BLaER1 treated with 17β-estradiol and CSF1 and Interleukin-3, amounts not matched to agents 10 nM and 100 nM (cell line): ENCODE measurements at regions not wholly inside any gene's neighbourhood (a gene's known extent, or its start where the extent isn't known, plus 50 kb on each side); places are given as distances from the start of the nearest gene placed in this dataset.
A peak's percentile ranks its signal among the peaks of the same experiment; 100 is the strongest.
"Not testable (repeated sequence)": the region's sequence is repeated elsewhere in the genome, so short reads cannot be mapped to it uniquely, and the experiment has no call there.

Experiments
- H3K27ac ChIP-seq, 11 experiments: shearing (Covaris generic); formaldehyde crosslinking; 2 replicates each; pipeline ENCODE4 v1.8.1; 2022
- H3K27me3 ChIP-seq, 11 experiments: shearing (Covaris generic); formaldehyde crosslinking; 2 replicates each; pipeline ENCODE4 v1.8.1; 2022
- H3K36me3 ChIP-seq, 11 experiments: shearing (Covaris generic); formaldehyde crosslinking; 2 replicates each; pipeline ENCODE4 v1.8.1; 2022
- H3K4me1 ChIP-seq, 10 experiments: shearing (Covaris generic); formaldehyde crosslinking; 2 replicates each; pipeline ENCODE4 v1.8.1; 2022
- H3K4me2 ChIP-seq, 11 experiments: shearing (Covaris generic); formaldehyde crosslinking; 2 replicates each; pipeline ENCODE4 v1.8.1; 2022
- H3K4me3 ChIP-seq, 10 experiments: shearing (Covaris generic); formaldehyde crosslinking; 2 replicates each; pipeline ENCODE4 v1.8.1; 2022
- H3K9ac ChIP-seq, 11 experiments: shearing (Covaris generic); formaldehyde crosslinking; 2 replicates each; pipeline ENCODE4 v1.8.1; 2022
- H3K9me3 ChIP-seq, 11 experiments: shearing (Covaris generic); formaldehyde crosslinking; replicated peaks in 1 of 11; 2 replicates each; pipeline ENCODE4 v1.8.1; 2022
- H4K20me1 ChIP-seq, 11 experiments: shearing (Covaris generic); formaldehyde crosslinking; 2 replicates each; pipeline ENCODE4 v1.8.1; 2022
- Cebpa-rat ChIP-seq, 11 experiments: shearing (Covaris generic); IDR thresholded peaks; 2 replicates each; pipeline ENCODE4 v1.8.1; 2022

GRCh38 chr6:11304946-11305345 is 72.5 kb upstream of the NEDD9 start:
- Histone ChIP-seq H3K36me3 (peaks cover 0 to 39% (median 8%) of the 10 kb centered on the region in 11 experiments; a peak in 13 of 22 replicates), H3K4me2 (no peak overlapping the region), H4K20me1 (no peaks in the 10 kb centered on the region), H3K9ac (no peak overlapping the region), H3K9me3 (peaks cover 0 to 25% (median 8%) of the 10 kb centered on the region in 11 experiments; a peak in 10 of 22 replicates), H3K4me1 (peaks cover 1 to 30% (median 2%) of the 10 kb centered on the region in 10 experiments; a peak in 18 of 20 replicates), H3K27ac (no peak overlapping the region), H3K4me3 (no peak overlapping the region), H3K27me3 (no peaks in the 10 kb centered on the region)
- no peak for TF ChIP-seq Cebpa-rat (IDR thresholded peaks at IDR 0.05)

- peaks cover 9 to 67% (median 17%) of the 10 kb centered on the region in 11 experiments; a peak in 13 of 22 replicates for H3K36me3 ChIP-seq
- H4K20me1 ChIP-seq, H3K27me3 ChIP-seq, H3K4me3 ChIP-seq, H3K4me2 ChIP-seq, H3K4me1 ChIP-seq, H3K9ac ChIP-seq, H3K27ac ChIP-seq: not testable (repeated sequence)
- H3K9me3 ChIP-seq, result peaks cover 23 to 55% (median 44%) of the 10 kb centered on the region in 11 experiments
Observed at GRCh38 chr6:11299876-11300428, 67.5 kb upstream of the NEDD9 start.

GRCh38 chr6:11299421-11299784 is 66.9 kb upstream of the NEDD9 start:
- not testable (repeated sequence) for H3K27me3 ChIP-seq, H3K27ac ChIP-seq, H4K20me1 ChIP-seq, H3K4me3 ChIP-seq, H3K4me2 ChIP-seq, H3K9ac ChIP-seq
- Histone ChIP-seq H3K36me3 (peaks cover 8 to 67% (median 12%) of the 10 kb centered on the region in 11 experiments; a peak in 12 of 22 replicates), H3K9me3 (peaks cover 23 to 53% (median 44%) of the 10 kb centered on the region in 11 experiments), H3K4me1 (peaks cover 0 to 10% (median 0%) of the 10 kb centered on the region in 10 experiments; a peak in 4 of 20 replicates)

- no peak overlapping the region for H3K9ac ChIP-seq
- H3K4me3 ChIP-seq, result no peak overlapping the region
- H3K4me2 ChIP-seq, result no peak overlapping the region
- TF ChIP-seq Cebpa-rat (IDR thresholded peaks at IDR 0.05), result no peak
- peaks cover 0 to 16% (median 0%) of the 10 kb centered on the region in 10 experiments; a peak in 4 of 20 replicates for H3K4me1 ChIP-seq
- H3K27me3 ChIP-seq, result no peaks in the 10 kb centered on the region
- no peak overlapping the region for H3K27ac ChIP-seq
- peaks cover 8 to 65% (median 12%) of the 10 kb centered on the region in 11 experiments; a peak in 12 of 22 replicates for H3K36me3 ChIP-seq
- H4K20me1 ChIP-seq, result no peaks in the 10 kb centered on the region
- peaks cover 23 to 54% (median 46%) of the 10 kb centered on the region in 11 experiments for H3K9me3 ChIP-seq
Observed at GRCh38 chr6:11298651-11299420, 66.4 kb upstream of the NEDD9 start.

- no peak for TF ChIP-seq Cebpa-rat (IDR thresholded peaks at IDR 0.05)
- no peak overlapping the region for H3K4me2 ChIP-seq
- H3K4me1 ChIP-seq, result peaks cover 0 to 26% (median 0%) of the 10 kb centered on the region in 10 experiments; a peak in 4 of 20 replicates
- no peak overlapping the region for H3K4me3 ChIP-seq
- peaks cover 23 to 55% (median 46%) of the 10 kb centered on the region in 11 experiments for H3K9me3 ChIP-seq
- H3K36me3 ChIP-seq, result peaks cover 8 to 74% (median 12%) of the 10 kb centered on the region in 11 experiments; a peak in 12 of 22 replicates
- H3K27me3 ChIP-seq, result no peaks in the 10 kb centered on the region
- H3K27ac ChIP-seq, result no peak overlapping the region
- H4K20me1 ChIP-seq, result no peaks in the 10 kb centered on the region
- no peak overlapping the region for H3K9ac ChIP-seq
Observed at GRCh38 chr6:11297376-11297729, 64.9 kb upstream of the NEDD9 start.

GRCh38 chr6:11296449-11297375 is 64.2 kb upstream of the NEDD9 start:
- Histone ChIP-seq H3K4me3 (no peak overlapping the region), H3K36me3 (peaks cover 8 to 81% (median 12%) of the 10 kb centered on the region in 11 experiments; a peak in 12 of 22 replicates), H3K9ac (no peak overlapping the region), H3K9me3 (peaks cover 23 to 54% (median 46%) of the 10 kb centered on the region in 11 experiments), H3K4me2 (no peak overlapping the region), H4K20me1 (no peaks in the 10 kb centered on the region), H3K27ac (no peak overlapping the region), H3K27me3 (no peaks in the 10 kb centered on the region), H3K4me1 (peaks cover 0 to 26% (median 0%) of the 10 kb centered on the region in 10 experiments; a peak in 4 of 20 replicates)
- no peak for TF ChIP-seq Cebpa-rat (IDR thresholded peaks at IDR 0.05)

GRCh38 chr6:11295969-11296368 is 63.5 kb upstream of the NEDD9 start:
- Histone ChIP-seq H3K4me1 (peaks cover 0 to 26% (median 0%) of the 10 kb centered on the region in 10 experiments; a peak in 4 of 20 replicates), H3K9me3 (peaks cover 23 to 48% (median 41%) of the 10 kb centered on the region in 11 experiments), H3K36me3 (peaks cover 8 to 85% (median 12%) of the 10 kb centered on the region in 11 experiments; a peak in 12 of 22 replicates), H3K4me2 (no peak overlapping the region), H3K4me3 (no peak overlapping the region), H3K27ac (no peak overlapping the region), H3K9ac (no peak overlapping the region), H3K27me3 (no peaks in the 10 kb centered on the region), H4K20me1 (no peaks in the 10 kb centered on the region)
- TF ChIP-seq Cebpa-rat (IDR thresholded peaks at IDR 0.05), result no peak

- peaks cover 23 to 42% (median 31%) of the 10 kb centered on the region in 11 experiments for H3K9me3 ChIP-seq
- H3K4me1 ChIP-seq, result peaks cover 0 to 26% (median 0%) of the 10 kb centered on the region in 10 experiments; a peak in 4 of 20 replicates
- H4K20me1 ChIP-seq, result 0 out of 22 replicates have a peak, but pooled peaks cover 0 to 5% (median 0%) of the 10 kb centered on the region in 11 experiments
- H3K4me2 ChIP-seq, result peak overlapping the region in 2 of 11 experiments; percentile 37 to 50; a peak in 4 of 22 replicates
- H3K9ac ChIP-seq, result no peak overlapping the region
- H3K36me3 ChIP-seq, result peaks cover 8 to 82% (median 12%) of the 10 kb centered on the region in 11 experiments; a peak in 12 of 22 replicates
- 0 out of 22 replicates have a peak overlapping the region, but pooled peaks of 1 of the 11 experiments have one; percentile 24 for H3K27ac ChIP-seq
- H3K27me3 ChIP-seq, result no peaks in the 10 kb centered on the region
- no peak for TF ChIP-seq Cebpa-rat (IDR thresholded peaks at IDR 0.05)
- H3K4me3 ChIP-seq, result no peak overlapping the region
Observed at GRCh38 chr6:11294228-11294627, 61.8 kb upstream of the NEDD9 start.
